ENCODE measurements at regions not wholly inside any gene's neighbourhood (a gene's known extent, or its start where the extent isn't known, plus 50 kb on each side); places are given as distances from the start of the nearest gene placed in this dataset.
A peak's percentile ranks its signal among the peaks of the same experiment; 100 is the strongest.

GRCh38 chr11:69348414-69349235, 54.7 kb downstream of the MYEOV start:
- Histone ChIP-seq H3K9me3 (ENCODE audit: control insufficient read depth, low read length) (no peaks in the 10 kb centered on the region), H3K4me3 (ENCODE audit: low read length) (no peak overlapping the region), H3K4me1 (ENCODE audit: control insufficient read depth, insufficient read depth, low read length) (no peaks in the 10 kb centered on the region), H3K27ac (ENCODE audit: low read depth, low read length) (no peak overlapping the region), H3K9ac (ENCODE audit: extremely low read depth, low read length, poor library complexity, severe bottlenecking) (no peak overlapping the region), H3K27me3 (ENCODE audit: control insufficient read depth, insufficient read depth, low read length, poor library complexity, severe bottlenecking) (no peaks in the 10 kb centered on the region), H3K36me3 (ENCODE audit: control insufficient read depth, insufficient read depth, low read length) (no peaks in the 10 kb centered on the region)
- WGBS, 2 experiments (ENCODE audit: insufficient coverage in 1 of 2, insufficient read length in 1 of 2): 94 to 97% methylated on average over 5 to 6 of the region's 6 CpGs
- H3K27me3 Mint-ChIP-seq (ENCODE audit: insufficient read depth): peaks cover 2% of the 10 kb centered on the region
- peak; percentile 29 for DNase-seq
- no peak overlapping the region for H3K27ac Mint-ChIP-seq
- no peak for TF ChIP-seq CTCF (conservative IDR thresholded peaks at IDR 0.05)
- no peaks in the 10 kb centered on the region for H3K4me1 Mint-ChIP-seq
- H3K36me3 Mint-ChIP-seq (ENCODE audit: low read depth): no peaks in the 10 kb centered on the region
- H3K9me3 Mint-ChIP-seq: peaks cover 1% of the 10 kb centered on the region
- H3K4me3 Mint-ChIP-seq: no peak overlapping the region

GRCh38 chr11:69350040-69350439, 56.1 kb downstream of the MYEOV start:
- no peaks in the 10 kb centered on the region for H3K9me3 ChIP-seq (ENCODE audit: control insufficient read depth, low read length)
- DNase-seq: no peak
- Mint-ChIP-seq H3K27ac (no peak overlapping the region), H3K36me3 (ENCODE audit: low read depth) (no peaks in the 10 kb centered on the region), H3K9me3 (peaks cover 1% of the 10 kb centered on the region), H3K4me3 (no peak overlapping the region), H3K4me1 (no peaks in the 10 kb centered on the region), H3K27me3 (ENCODE audit: insufficient read depth) (no peaks in the 10 kb centered on the region)
- H3K4me1 ChIP-seq (ENCODE audit: control insufficient read depth, insufficient read depth, low read length): no peaks in the 10 kb centered on the region
- no peaks in the 10 kb centered on the region for H3K36me3 ChIP-seq (ENCODE audit: control insufficient read depth, insufficient read depth, low read length)
- no CpG with 5 or more reads among the region's 1 CpG for WGBS, 2 experiments (ENCODE audit: insufficient coverage in 1 of 2, insufficient read length in 1 of 2)
- no peak overlapping the region for H3K9ac ChIP-seq (ENCODE audit: extremely low read depth, low read length, poor library complexity, severe bottlenecking)
- no peak overlapping the region for H3K27ac ChIP-seq (ENCODE audit: low read depth, low read length)
- no peak for TF ChIP-seq CTCF (conservative IDR thresholded peaks at IDR 0.05)
- H3K4me3 ChIP-seq (ENCODE audit: low read length): no peak overlapping the region
- no peaks in the 10 kb centered on the region for H3K27me3 ChIP-seq (ENCODE audit: control insufficient read depth, insufficient read depth, low read length, poor library complexity, severe bottlenecking)

- no peak overlapping the region for H3K27ac ChIP-seq (ENCODE audit: low read depth, low read length)
- Mint-ChIP-seq H3K27ac (no peak overlapping the region), H3K9me3 (peaks cover 1% of the 10 kb centered on the region), H3K4me1 (no peaks in the 10 kb centered on the region), H3K4me3 (no peak overlapping the region), H3K27me3 (ENCODE audit: insufficient read depth) (no peaks in the 10 kb centered on the region), H3K36me3 (ENCODE audit: low read depth) (no peaks in the 10 kb centered on the region)
- H3K4me1 ChIP-seq (ENCODE audit: control insufficient read depth, insufficient read depth, low read length): no peaks in the 10 kb centered on the region
- no peak for TF ChIP-seq CTCF (conservative IDR thresholded peaks at IDR 0.05)
- H3K36me3 ChIP-seq (ENCODE audit: control insufficient read depth, insufficient read depth, low read length): no peaks in the 10 kb centered on the region
- no peak overlapping the region for H3K4me3 ChIP-seq (ENCODE audit: low read length)
- H3K9me3 ChIP-seq (ENCODE audit: control insufficient read depth, low read length): no peaks in the 10 kb centered on the region
- no peak for DNase-seq
- H3K27me3 ChIP-seq (ENCODE audit: control insufficient read depth, insufficient read depth, low read length, poor library complexity, severe bottlenecking): no peaks in the 10 kb centered on the region
- no peak overlapping the region for H3K9ac ChIP-seq (ENCODE audit: extremely low read depth, low read length, poor library complexity, severe bottlenecking)
These were observed 56.6 kb downstream of the MYEOV start for GRCh38 chr11:69350596-69350995.

All from endodermal cell (in vitro differentiated cells).